H1 (cell line): ENCODE measurements at regions not wholly inside any gene's neighbourhood (a gene's known extent, or its start where the extent isn't known, plus 50 kb on each side); places are given as distances from the start of the nearest gene placed in this dataset.

ENCODE experiments used
- CHD7 ChIP-seq: fragments of 300-600 bp; sonication (generic); IDR thresholded peaks from 2 replicates; pipeline ENCODE4 v1.7.1; 2012; ENCODE audit warnings: low read length, moderate library complexity, mild to moderate bottlenecking, inconsistent platforms; ENCODE audit not compliant: insufficient replicate concordance
- RFX5 ChIP-seq: IDR thresholded peaks from 2 replicates; pipeline ENCODE4 v1.6.1; 2011; ENCODE audit warnings: low read depth, low read length, improper control_type of control experiment, borderline replicate concordance
- SIRT6 ChIP-seq: IDR thresholded peaks from one replicate; pipeline ENCODE4 v1.7.1; 2012; ENCODE audit warnings: low read length, inconsistent platforms
- TF ChIP-seq, protein P1 (sequence below): IDR thresholded peaks from 2 replicates; pipeline ENCODE4 v1.6.1; 2012; ENCODE audit warnings: inconsistent platforms

- TF ChIP-seq CHD7: no peak
- no peak for TF ChIP-seq RFX5
- TF ChIP-seq, protein P1, sequence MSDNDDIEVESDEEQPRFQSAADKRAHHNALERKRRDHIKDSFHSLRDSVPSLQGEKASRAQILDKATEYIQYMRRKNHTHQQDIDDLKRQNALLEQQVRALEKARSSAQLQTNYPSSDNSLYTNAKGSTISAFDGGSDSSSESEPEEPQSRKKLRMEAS: no peak
- TF ChIP-seq SIRT6: no peak
These were observed 100.8 kb upstream of the DPH6 start (continued) for GRCh38 chr15:35646790-35647189.
